ENCODE measurements at regions not wholly inside any gene's neighbourhood (a gene's known extent, or its start where the extent isn't known, plus 50 kb on each side); places are given as distances from the start of the nearest gene placed in this dataset.

- H3K27ac ChIP-seq (ENCODE audit: low read length) = no peak overlapping the region
- no peaks in the 10 kb centered on the region for H3K9me3 ChIP-seq (ENCODE audit: control insufficient read depth, insufficient read depth, low read depth, low read length)
- in situ Hi-C loops (cut with HindIII; ENCODE audit: low pct_unique_long_range_greater_than_20kb, low sequenced_read_pairs) (no loop called here), intact Hi-C loops (cut with micrococcal nuclease; ENCODE audit: unreplicated experiment) (no loop called here)
- no peaks in the 10 kb centered on the region for H3K36me3 ChIP-seq (ENCODE audit: control insufficient read depth, insufficient read depth, low read length)
- H3K4me1 ChIP-seq (ENCODE audit: control insufficient read depth, insufficient read depth, low read length) = no peaks in the 10 kb centered on the region
- H3K27me3 ChIP-seq (ENCODE audit: control insufficient read depth, insufficient read depth, low read length) = no peaks in the 10 kb centered on the region
- TF ChIP-seq TCF7L2 (IDR thresholded peaks at IDR 0.05; ENCODE audit: low read depth, low read length) (no peak), CTCF (IDR thresholded peaks at IDR 0.05) (no peak), REST (IDR thresholded peaks at IDR 0.05; ENCODE audit: insufficient read depth in 1 of 2, low read depth in 2 of 2, low read length in 1 of 2) (no peak), POLR2AphosphoS5 (IDR thresholded peaks at IDR 0.05; ENCODE audit: low read depth, low read length) (no peak), SIN3A (IDR thresholded peaks at IDR 0.05; ENCODE audit: borderline replicate concordance, insufficient read depth, low read depth, low read length) (no peak)
- CTCF ChIA-PET = no interaction called here
- DNase-seq (ENCODE audit: low read depth, low spot score) = no peak
- ATAC-seq = no peak
- no peak overlapping the region for H3K4me3 ChIP-seq (ENCODE audit: low read depth in 2 of 2, low read length in 2 of 2)
- BruUV-seq (replicated peaks) = no TSS peak
- POLR2A ChIA-PET = no interaction called here
Observed at GRCh38 chr12:19869413-19869812, 430.1 kb downstream of the AEBP2 start.

- ChIA-PET CTCF (no interaction called here), POLR2A (no interaction called here)
- BruUV-seq (replicated peaks) = no TSS peak
- DNase-seq (ENCODE audit: low read depth, low spot score) (no peak), ATAC-seq (no peak)
- Histone ChIP-seq H3K9me3 (ENCODE audit: control insufficient read depth, insufficient read depth, low read depth, low read length) (no peaks in the 10 kb centered on the region), H3K27ac (ENCODE audit: low read length) (no peak overlapping the region), H3K4me3 (ENCODE audit: low read depth in 2 of 2, low read length in 2 of 2) (no peak overlapping the region), H3K27me3 (ENCODE audit: control insufficient read depth, insufficient read depth, low read length) (no peaks in the 10 kb centered on the region), H3K36me3 (ENCODE audit: control insufficient read depth, insufficient read depth, low read length) (no peaks in the 10 kb centered on the region), H3K4me1 (ENCODE audit: control insufficient read depth, insufficient read depth, low read length) (no peaks in the 10 kb centered on the region)
- TF ChIP-seq TCF7L2 (IDR thresholded peaks at IDR 0.05; ENCODE audit: low read depth, low read length) (no peak), REST (IDR thresholded peaks at IDR 0.05; ENCODE audit: insufficient read depth in 1 of 2, low read depth in 2 of 2, low read length in 1 of 2) (no peak), POLR2AphosphoS5 (IDR thresholded peaks at IDR 0.05; ENCODE audit: low read depth, low read length) (no peak), SIN3A (IDR thresholded peaks at IDR 0.05; ENCODE audit: borderline replicate concordance, insufficient read depth, low read depth, low read length) (no peak), CTCF (IDR thresholded peaks at IDR 0.05) (no peak)
- intact Hi-C loops (cut with micrococcal nuclease; ENCODE audit: unreplicated experiment) (no loop called here), in situ Hi-C loops (cut with HindIII; ENCODE audit: low pct_unique_long_range_greater_than_20kb, low sequenced_read_pairs) (no loop called here)
Observed at GRCh38 chr12:19872621-19873540, 433.6 kb downstream of the AEBP2 start.
